ENCODE measurements at regions not wholly inside any gene's neighbourhood (a gene's known extent, or its start where the extent isn't known, plus 50 kb on each side); places are given as distances from the start of the nearest gene placed in this dataset.

GRCh38 chr13:79691826-79692225 is 210.9 kb downstream of the NDFIP2 start:
- Histone ChIP-seq H3K27ac (ENCODE audit: low read depth, low read length) (no peak overlapping the region), H3K9me3 (ENCODE audit: low read depth, low read length) (no peaks in the 10 kb centered on the region), H3K79me2 (ENCODE audit: insufficient read depth, low read length) (no peaks in the 10 kb centered on the region), H3K36me3 (ENCODE audit: insufficient read depth, low read length) (no peaks in the 10 kb centered on the region), H4K20me1 (ENCODE audit: insufficient read depth, low read length) (no peaks in the 10 kb centered on the region), H2AFZ (ENCODE audit: low read length) (no peak overlapping the region), H3K4me1 (ENCODE audit: insufficient read depth, low read length) (no peaks in the 10 kb centered on the region), H3K4me2 (ENCODE audit: insufficient read depth, low read length) (no peak overlapping the region), H3K4me3 (ENCODE audit: insufficient read depth, low read length) (no peak overlapping the region), H3K27me3 (ENCODE audit: insufficient read depth, low read length) (no peaks in the 10 kb centered on the region)
- TF ChIP-seq, protein P1, sequence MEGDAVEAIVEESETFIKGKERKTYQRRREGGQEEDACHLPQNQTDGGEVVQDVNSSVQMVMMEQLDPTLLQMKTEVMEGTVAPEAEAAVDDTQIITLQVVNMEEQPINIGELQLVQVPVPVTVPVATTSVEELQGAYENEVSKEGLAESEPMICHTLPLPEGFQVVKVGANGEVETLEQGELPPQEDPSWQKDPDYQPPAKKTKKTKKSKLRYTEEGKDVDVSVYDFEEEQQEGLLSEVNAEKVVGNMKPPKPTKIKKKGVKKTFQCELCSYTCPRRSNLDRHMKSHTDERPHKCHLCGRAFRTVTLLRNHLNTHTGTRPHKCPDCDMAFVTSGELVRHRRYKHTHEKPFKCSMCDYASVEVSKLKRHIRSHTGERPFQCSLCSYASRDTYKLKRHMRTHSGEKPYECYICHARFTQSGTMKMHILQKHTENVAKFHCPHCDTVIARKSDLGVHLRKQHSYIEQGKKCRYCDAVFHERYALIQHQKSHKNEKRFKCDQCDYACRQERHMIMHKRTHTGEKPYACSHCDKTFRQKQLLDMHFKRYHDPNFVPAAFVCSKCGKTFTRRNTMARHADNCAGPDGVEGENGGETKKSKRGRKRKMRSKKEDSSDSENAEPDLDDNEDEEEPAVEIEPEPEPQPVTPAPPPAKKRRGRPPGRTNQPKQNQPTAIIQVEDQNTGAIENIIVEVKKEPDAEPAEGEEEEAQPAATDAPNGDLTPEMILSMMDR (IDR thresholded peaks at IDR 0.05; ENCODE audit: extremely low read depth, low read depth, low read length): no peak
- no peak for DNase-seq (ENCODE audit: insufficient read length, low spot score, missing footprints)

DNA sequence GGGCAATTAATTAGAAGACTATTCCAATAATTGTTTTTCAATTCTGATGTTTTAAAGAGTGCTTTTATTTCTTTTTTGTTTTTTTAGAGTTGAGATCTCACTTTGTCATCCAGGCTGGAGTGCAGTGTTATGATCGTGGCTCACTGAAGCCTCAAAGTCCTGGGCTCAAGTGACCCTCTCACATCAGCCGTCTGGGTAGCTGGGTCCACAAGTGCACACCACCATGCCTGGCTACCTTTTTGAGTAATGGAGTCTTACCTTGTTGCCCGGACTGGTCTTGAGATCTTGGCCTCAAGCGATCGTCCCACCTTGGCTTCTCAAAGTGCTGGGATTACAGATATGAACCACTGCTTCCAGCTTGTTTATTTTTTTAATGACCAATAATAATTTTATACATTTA is 207.8 kb downstream of the NDFIP2 start:
- no peaks in the 10 kb centered on the region for H3K27me3 ChIP-seq (ENCODE audit: insufficient read depth, low read length)
- no peaks in the 10 kb centered on the region for H3K9me3 ChIP-seq (ENCODE audit: low read depth, low read length)
- no peak for DNase-seq (ENCODE audit: insufficient read length, low spot score, missing footprints)
- H3K4me3 ChIP-seq (ENCODE audit: insufficient read depth, low read length): no peak overlapping the region
- no peaks in the 10 kb centered on the region for H3K36me3 ChIP-seq (ENCODE audit: insufficient read depth, low read length)
- H3K27ac ChIP-seq (ENCODE audit: low read depth, low read length): no peak overlapping the region
- H3K4me1 ChIP-seq (ENCODE audit: insufficient read depth, low read length): no peaks in the 10 kb centered on the region
- no peaks in the 10 kb centered on the region for H3K79me2 ChIP-seq (ENCODE audit: insufficient read depth, low read length)
- no peak overlapping the region for H3K4me2 ChIP-seq (ENCODE audit: insufficient read depth, low read length)
- no peak overlapping the region for H2AFZ ChIP-seq (ENCODE audit: low read length)
- TF ChIP-seq, protein P1 (IDR thresholded peaks at IDR 0.05; ENCODE audit: extremely low read depth, low read depth, low read length): no peak
- no peaks in the 10 kb centered on the region for H4K20me1 ChIP-seq (ENCODE audit: insufficient read depth, low read length)

DNA sequence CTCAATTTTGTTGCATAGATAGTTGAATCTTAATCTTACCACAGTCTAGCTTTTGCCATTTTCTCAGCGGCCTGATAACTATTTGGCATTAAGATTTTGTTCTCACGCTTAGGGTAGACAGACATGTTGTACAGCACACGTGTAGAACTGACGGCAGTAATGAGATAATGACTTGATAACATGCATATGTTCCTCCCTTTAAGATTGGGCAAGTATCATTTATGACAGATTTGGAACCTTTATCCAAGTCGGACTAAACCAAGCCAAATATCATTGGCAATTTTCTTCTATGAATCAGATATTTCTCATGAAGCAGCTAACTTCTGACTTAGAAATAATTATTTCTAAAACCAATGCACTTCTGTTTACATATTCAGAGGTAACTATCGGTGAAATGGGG is 205.5 kb downstream of the NDFIP2 start:
- no peaks in the 10 kb centered on the region for H3K27me3 ChIP-seq (ENCODE audit: insufficient read depth, low read length)
- no peaks in the 10 kb centered on the region for H3K4me1 ChIP-seq (ENCODE audit: insufficient read depth, low read length)
- no peaks in the 10 kb centered on the region for H3K36me3 ChIP-seq (ENCODE audit: insufficient read depth, low read length)
- H2AFZ ChIP-seq (ENCODE audit: low read length): no peak overlapping the region
- TF ChIP-seq, protein P1 (IDR thresholded peaks at IDR 0.05; ENCODE audit: extremely low read depth, low read depth, low read length): no peak
- H3K4me2 ChIP-seq (ENCODE audit: insufficient read depth, low read length): no peak overlapping the region
- H3K79me2 ChIP-seq (ENCODE audit: insufficient read depth, low read length): no peaks in the 10 kb centered on the region
- no peak for DNase-seq (ENCODE audit: insufficient read length, low spot score, missing footprints)
- H4K20me1 ChIP-seq (ENCODE audit: insufficient read depth, low read length): no peaks in the 10 kb centered on the region
- no peak overlapping the region for H3K4me3 ChIP-seq (ENCODE audit: insufficient read depth, low read length)
- no peak overlapping the region for H3K27ac ChIP-seq (ENCODE audit: low read depth, low read length)
- no peaks in the 10 kb centered on the region for H3K9me3 ChIP-seq (ENCODE audit: low read depth, low read length)

- Histone ChIP-seq H3K4me2 (ENCODE audit: insufficient read depth, low read length) (no peak overlapping the region), H3K27me3 (ENCODE audit: insufficient read depth, low read length) (no peaks in the 10 kb centered on the region), H3K9me3 (ENCODE audit: low read depth, low read length) (no peaks in the 10 kb centered on the region), H3K79me2 (ENCODE audit: insufficient read depth, low read length) (no peaks in the 10 kb centered on the region), H3K36me3 (ENCODE audit: insufficient read depth, low read length) (no peaks in the 10 kb centered on the region), H2AFZ (ENCODE audit: low read length) (no peak overlapping the region), H3K27ac (ENCODE audit: low read depth, low read length) (no peak overlapping the region), H4K20me1 (ENCODE audit: insufficient read depth, low read length) (no peaks in the 10 kb centered on the region), H3K4me3 (ENCODE audit: insufficient read depth, low read length) (no peak overlapping the region), H3K4me1 (ENCODE audit: insufficient read depth, low read length) (no peaks in the 10 kb centered on the region)
- DNase-seq (ENCODE audit: insufficient read length, low spot score, missing footprints): no peak
- TF ChIP-seq, protein P1 (IDR thresholded peaks at IDR 0.05; ENCODE audit: extremely low read depth, low read depth, low read length): no peak
These were observed 203.4 kb downstream of the NDFIP2 start for GRCh38 chr13:79684371-79684770.
